ENCODE measurements at regions not wholly inside any gene's neighbourhood (a gene's known extent, or its start where the extent isn't known, plus 50 kb on each side); places are given as distances from the start of the nearest gene placed in this dataset.

DNA sequence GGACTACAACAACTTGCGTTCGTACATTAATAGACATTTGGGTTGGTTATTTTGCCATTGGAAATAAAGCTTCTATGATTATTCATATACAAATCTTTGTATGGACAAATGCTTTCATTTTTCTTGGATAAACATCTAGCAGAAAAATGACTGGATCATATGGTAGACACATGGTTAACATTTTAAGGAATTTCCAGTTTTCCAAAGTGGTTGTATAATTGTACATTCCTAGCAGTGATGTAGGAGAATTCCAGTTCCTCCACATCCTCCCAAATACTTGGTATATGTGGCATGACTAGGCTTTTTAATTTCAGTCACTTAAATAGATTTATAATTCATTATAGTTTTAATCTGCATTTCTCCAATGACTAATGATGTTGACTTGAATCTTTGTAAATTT is 246.2 kb upstream of the NCAM1 start:
- DNase-seq (ENCODE audit: low spot score): no peak

DNA sequence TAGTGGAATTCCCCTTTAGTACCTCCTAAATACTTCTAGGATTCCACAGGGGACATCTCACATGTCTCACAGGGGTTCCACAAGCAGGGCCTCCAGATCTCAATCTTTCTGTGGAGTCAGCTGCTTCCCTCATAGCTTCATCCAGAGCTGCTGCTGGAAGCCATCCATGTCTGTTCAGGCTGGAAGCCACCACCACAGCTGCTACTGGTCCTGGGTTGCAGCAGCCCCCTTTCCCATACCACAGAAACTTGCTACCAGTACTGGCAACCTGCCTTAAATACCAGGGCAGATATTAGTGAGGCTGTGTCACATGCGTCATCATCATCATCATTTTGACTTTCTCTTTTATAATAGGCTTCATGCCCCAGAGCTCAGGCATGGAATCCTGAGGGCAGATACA is 242.7 kb upstream of the NCAM1 start:
- DNase-seq (ENCODE audit: low spot score): no peak

DNA sequence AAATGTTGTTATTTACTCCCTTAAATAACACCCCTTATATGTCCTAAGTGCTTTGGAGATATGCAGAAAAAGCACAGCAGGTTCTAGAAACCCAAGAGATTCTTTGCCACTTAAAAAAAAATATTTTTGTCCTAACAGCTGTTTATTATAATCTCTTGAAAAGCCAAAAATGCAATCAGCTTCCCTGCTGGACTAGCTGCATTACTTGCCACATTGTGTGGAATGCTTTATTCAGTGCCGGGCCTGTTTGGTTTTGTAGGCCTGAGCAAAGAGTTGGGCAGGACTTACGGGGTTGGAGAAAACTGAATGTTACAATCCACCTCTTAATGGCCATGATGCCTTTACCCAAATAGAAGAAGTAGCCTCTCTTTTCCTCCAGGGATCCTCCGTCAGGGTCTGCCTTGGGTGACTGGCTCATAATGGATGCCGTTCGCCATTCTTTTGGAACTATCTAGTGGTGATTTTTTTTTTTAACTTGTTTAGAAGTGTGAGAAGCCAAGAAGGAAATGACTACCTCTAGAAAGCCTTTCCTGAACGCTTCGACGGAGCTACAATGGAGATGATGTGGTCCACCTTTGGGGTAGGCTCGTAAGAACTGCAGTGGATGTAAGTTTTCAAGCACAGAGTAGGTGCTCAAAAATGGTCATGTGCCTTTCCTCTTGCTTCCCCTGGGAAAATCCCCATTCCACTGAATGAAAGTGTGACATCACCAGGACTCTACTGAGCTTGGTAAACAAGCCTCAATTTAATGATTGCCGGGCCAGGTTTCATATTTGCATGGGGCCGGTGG is 241.3 kb upstream of the NCAM1 start:
- DNase-seq (ENCODE audit: low spot score): no peak

GRCh38 chr11:112722148-112722547 is 239.1 kb upstream of the NCAM1 start:
- DNase-seq (ENCODE audit: low spot score): no peak

GRCh38 chr11:112722876-112723275 is 238.3 kb upstream of the NCAM1 start:
- DNase-seq (ENCODE audit: low spot score): no peak

DNA sequence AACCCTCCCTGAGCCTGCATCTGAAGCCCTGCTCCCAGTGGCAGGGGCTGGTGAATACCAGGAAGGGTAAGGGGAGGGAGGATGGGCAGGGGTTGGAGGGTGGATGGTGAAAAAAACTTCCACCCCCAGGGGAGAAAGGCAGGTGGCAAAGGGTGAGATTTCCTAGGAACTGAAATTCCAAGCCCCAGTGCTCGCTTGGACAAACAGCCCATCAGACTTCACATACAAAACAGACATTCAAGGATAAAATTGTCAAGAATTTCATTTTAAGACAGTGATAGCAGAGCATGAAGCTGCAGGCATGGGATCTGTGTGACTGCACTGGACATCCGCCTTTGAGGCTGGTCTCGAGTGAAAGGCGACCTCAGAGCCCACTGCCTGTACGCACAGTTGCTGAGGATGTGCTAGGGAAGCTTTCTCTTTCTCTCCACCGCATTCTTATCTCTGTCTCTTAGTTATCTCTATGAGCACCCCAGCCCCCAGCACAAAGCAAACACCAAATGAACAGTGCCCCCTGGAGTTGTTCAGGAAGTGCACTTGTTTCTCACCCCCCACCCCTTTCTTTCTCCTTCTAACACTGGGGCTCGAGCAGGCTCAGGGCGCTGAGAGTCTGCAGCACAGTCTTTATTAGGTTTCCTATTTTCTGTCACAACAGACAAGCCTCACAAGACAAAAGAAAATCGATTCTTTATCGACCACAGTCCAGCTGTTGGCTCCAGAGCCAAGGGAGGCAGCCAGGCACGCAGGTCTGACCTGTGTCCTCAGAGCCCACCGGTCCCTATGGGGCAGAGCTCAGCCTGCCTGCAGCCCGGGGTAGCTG is 237.3 kb upstream of the NCAM1 start:
- no peak for DNase-seq (ENCODE audit: low spot score)

- no peak for DNase-seq (ENCODE audit: low spot score)
These were observed 236.8 kb upstream of the NCAM1 start for GRCh38 chr11:112724496-112724790.

DNA sequence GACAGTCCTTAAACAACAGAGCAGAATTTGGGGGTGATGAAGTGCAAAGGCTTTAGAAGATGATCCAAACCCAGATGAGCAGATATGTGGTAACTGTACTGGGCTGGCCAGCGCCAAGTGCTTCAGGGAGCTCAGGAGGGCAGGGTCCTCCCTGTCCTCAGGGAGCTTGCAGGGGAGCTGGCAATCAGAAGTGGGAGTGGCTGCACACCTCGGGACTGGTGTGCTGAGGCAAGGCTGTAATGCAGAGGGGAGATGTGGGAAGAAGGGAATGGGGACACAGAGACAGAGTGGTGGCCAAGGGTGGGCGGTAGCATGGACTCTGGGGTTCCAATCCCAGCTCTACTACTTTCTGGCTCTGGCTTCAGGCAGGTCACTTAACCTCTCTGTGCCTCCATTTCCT is 235.6 kb upstream of the NCAM1 start:
- no peak for DNase-seq (ENCODE audit: low spot score)

- no peak for DNase-seq (ENCODE audit: low spot score)
These were observed 233.8 kb upstream of the NCAM1 start for GRCh38 chr11:112727341-112727841.

- DNase-seq (ENCODE audit: low spot score): no peak
These were observed 232.9 kb upstream of the NCAM1 start for GRCh38 chr11:112728288-112728687.

DNA sequence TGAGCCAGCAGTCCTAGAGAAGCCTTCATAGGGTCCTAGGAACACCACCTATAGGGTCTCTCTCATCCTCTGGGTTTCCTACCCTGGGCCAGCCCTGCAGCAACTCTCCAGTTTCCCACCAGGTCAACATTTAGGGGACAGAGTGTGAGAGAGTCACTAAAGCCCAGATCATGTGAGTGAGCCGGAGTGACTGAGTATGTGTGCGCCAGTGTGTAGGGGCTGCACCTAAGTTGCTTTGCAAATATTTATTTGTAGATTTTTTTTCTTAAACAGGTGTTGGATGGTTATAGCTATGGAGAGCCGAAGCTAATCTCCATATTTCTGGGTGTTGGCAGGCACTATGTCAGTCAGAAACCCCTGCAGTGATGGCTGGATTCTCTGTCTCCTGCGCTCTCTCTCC is 232.5 kb upstream of the NCAM1 start:
- DNase-seq (ENCODE audit: low spot score): no peak

DNA sequence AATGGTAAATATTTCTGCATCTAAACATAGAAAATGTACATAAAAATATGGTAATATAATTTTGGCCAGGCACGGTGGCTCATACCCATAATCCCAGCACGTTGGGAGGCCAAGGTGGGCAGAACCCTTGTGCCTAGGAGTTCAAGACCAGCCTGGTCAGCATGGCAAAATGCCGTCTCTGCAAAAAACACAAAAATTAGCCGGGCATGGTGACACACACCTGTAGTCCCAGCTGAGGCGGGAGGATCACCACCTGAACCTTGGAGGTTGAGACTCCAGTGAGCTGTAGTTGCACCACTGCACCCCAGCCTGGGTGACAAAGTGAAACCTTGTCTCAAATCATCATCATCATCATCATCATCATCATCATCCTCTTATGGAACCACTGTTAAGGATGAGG is 230.6 kb upstream of the NCAM1 start:
- DNase-seq (ENCODE audit: low spot score): no peak

GRCh38 chr11:112731538-112731937 is 229.7 kb upstream of the NCAM1 start:
- no peak for DNase-seq (ENCODE audit: low spot score)

GRCh38 chr11:112732031-112732430 is 229.2 kb upstream of the NCAM1 start:
- DNase-seq (ENCODE audit: low spot score): no peak

GRCh38 chr11:112734207-112734606 is 227.0 kb upstream of the NCAM1 start:
- DNase-seq (ENCODE audit: low spot score): no peak

- DNase-seq (ENCODE audit: low spot score): no peak
These were observed 225.8 kb upstream of the NCAM1 start for GRCh38 chr11:112735470-112735869.

- DNase-seq (ENCODE audit: low spot score): no peak
These were observed 217.2 kb upstream of the NCAM1 start for GRCh38 chr11:112744041-112744440.

- DNase-seq (ENCODE audit: low spot score): no peak
These were observed 215.2 kb upstream of the NCAM1 start for GRCh38 chr11:112745973-112746372.

DNA sequence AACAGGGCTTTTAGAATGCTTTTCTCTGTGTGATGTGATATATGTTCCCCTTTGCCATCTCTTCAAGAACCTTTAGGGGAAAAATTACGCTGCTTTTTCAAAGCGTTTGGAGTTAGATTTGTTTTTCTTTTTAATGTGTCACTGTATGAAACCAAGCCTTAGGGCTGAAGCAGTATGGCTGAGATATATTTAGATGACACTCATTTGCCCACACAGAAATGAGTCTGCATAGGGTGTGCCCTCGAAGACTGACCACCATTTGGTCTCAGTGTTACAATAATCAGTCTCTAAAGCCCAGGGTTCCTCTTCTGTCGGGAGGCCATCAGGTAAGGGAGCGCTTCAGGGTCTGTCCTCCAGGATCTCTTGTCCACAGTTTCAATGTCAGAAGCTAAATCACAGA is 213.0 kb upstream of the NCAM1 start:
- no peak for DNase-seq (ENCODE audit: low spot score)

DNA sequence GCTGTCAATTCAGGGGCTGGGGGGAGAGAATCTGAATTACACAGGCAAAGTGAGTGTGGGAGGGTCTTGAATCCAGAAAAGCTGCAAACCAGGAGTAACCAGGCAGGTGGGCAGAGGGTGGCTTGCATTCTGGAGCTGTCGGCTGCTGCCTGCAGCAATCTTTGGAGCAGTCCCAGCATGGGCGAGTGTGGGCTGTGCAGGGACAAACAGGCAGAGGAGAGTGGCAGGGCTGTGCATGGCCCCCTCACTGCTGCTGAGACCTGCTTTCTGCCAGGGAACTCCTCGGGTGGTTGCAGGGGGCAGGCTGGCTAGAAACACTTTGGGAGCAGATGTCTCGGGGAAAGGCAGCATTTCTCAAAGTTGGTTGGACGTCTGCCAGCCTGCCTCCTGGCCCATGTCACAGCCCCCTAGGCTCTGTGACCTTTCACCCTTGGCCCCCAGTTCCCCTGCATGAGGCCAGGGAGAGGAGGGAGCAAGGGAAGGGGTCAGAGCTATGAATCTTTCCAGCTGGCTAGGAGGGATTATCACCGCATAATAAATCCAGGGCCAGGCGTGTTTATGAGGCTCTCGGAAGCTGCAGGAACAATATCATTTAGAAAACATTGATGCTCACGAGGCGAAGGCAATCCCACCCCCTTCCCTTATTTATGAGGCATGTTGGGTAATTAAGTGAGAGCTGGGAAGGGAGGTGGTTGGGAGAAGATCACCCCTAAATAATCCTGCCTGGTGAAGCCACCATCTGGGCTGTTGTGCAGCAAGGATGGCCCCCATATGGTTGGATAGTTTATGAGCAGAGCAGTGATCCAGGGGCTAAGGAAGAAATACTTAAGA is 212.3 kb upstream of the NCAM1 start:
- DNase-seq (ENCODE audit: low spot score): no peak

DNA sequence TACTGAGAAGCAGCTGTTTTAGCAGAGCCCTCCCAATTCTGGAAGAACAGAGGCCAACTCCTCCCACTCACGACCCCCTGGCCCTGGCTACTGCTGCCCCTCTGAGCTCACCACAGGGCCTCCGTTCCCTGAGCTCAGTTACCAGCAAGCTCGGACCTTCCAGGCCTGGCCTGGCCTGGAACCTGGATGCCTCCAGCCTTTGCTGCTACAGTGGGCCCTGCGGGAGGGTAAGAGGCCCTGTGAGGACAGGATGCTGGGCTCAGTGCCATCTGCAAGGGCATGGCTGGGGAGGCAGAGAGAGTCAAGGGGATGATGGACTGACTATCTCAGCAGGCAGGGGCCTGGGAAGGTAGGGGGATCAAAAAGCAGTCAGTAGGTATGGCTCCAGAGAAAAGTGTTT is 209.9 kb upstream of the NCAM1 start:
- no peak for DNase-seq (ENCODE audit: low spot score)

DNA sequence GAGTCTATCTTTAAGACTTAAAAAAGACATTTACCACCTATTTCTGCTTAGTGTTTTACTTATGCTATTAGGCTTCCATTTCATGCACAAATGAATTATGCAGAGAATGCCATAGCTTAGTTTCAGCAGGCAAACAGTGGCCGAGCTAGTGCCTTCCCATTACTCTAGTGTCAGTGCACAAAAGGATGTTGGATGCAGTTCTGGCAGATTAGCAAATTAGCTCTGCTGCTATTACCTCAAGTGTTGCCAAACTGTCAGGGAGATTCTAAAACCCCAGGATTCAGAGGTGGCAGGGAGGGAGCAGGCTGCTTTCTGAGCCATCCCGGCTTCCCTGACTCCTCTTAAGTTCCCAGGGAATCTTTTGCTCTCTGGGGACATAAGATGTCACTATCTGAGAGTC is 209.4 kb upstream of the NCAM1 start:
- DNase-seq (ENCODE audit: low spot score): no peak

DNA sequence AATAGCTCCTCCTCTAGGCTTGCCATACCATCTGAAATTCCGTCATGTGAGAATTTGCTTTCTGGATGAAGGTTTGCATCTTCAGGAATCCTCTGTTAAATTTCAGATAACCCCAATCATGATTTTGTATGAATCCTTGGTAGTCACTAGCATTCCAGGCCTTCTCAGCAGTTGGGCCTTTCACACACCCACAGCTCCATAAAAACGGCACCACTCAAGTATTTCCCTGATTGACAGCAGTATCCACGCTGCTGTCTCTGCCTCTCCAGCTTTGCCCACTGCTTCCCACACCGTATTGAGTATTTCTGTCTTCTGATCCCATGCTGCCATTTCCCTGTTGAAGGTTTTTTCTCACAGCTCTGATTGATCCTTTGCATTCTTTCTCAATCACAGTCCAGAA is 208.7 kb upstream of the NCAM1 start:
- no peak for DNase-seq (ENCODE audit: low spot score)
